HG03066 (cell line): ENCODE measurements at regions not wholly inside any gene's neighbourhood (a gene's known extent, or its start where the extent isn't known, plus 50 kb on each side); places are given as distances from the start of the nearest gene placed in this dataset.

ENCODE experiments used
- ATAC-seq: cut with Tn5 transposase; IDR thresholded peaks from one replicate; pipeline ENCODE4 v1.9.1; 2021; ENCODE audit warnings: low read depth; ENCODE audit not compliant: unreplicated experiment

GRCh38 chr9:109830545-109830944 lies 50.5 kb downstream of the PALM2AKAP2 start:
- ATAC-seq: no peak

GRCh38 chr9:109831998-109832658 lies 52.1 kb downstream of the PALM2AKAP2 start:
- ATAC-seq: no peak

- no peak for ATAC-seq
Measured at GRCh38 chr9:109834855-109835254, 54.9 kb downstream of the PALM2AKAP2 start.

GRCh38 chr9:109843641-109844040 lies 63.6 kb downstream of the PALM2AKAP2 start:
- ATAC-seq: no peak

- ATAC-seq: no peak
Measured at GRCh38 chr9:109845226-109845625, 65.2 kb downstream of the PALM2AKAP2 start.

GRCh38 chr9:109846776-109847175 lies 66.8 kb downstream of the PALM2AKAP2 start:
- no peak for ATAC-seq

- ATAC-seq: no peak
Measured at GRCh38 chr9:109852556-109852955, 72.6 kb downstream of the PALM2AKAP2 start.

- ATAC-seq: no peak
Measured at GRCh38 chr9:109855540-109855939, 75.5 kb downstream of the PALM2AKAP2 start.

GRCh38 chr9:109856785-109857184 lies 76.8 kb downstream of the PALM2AKAP2 start:
- ATAC-seq: no peak

- no peak for ATAC-seq
Measured at GRCh38 chr9:109857336-109857735, 77.3 kb downstream of the PALM2AKAP2 start.

GRCh38 chr9:109859447-109859846 lies 79.4 kb downstream of the PALM2AKAP2 start:
- ATAC-seq: no peak

- ATAC-seq: no peak
Measured at GRCh38 chr9:109860521-109860920, 80.5 kb downstream of the PALM2AKAP2 start.

GRCh38 chr9:109861499-109861898 lies 81.5 kb downstream of the PALM2AKAP2 start:
- no peak for ATAC-seq

GRCh38 chr9:109861918-109862317 lies 81.9 kb downstream of the PALM2AKAP2 start:
- no peak for ATAC-seq

GRCh38 chr9:109862452-109862851 lies 82.5 kb downstream of the PALM2AKAP2 start:
- no peak for ATAC-seq

- ATAC-seq: no peak
Measured at GRCh38 chr9:109863961-109864360, 84.0 kb downstream of the PALM2AKAP2 start.

GRCh38 chr9:109865521-109865920 lies 85.5 kb downstream of the PALM2AKAP2 start:
- no peak for ATAC-seq

GRCh38 chr9:109868207-109868606 lies 88.2 kb downstream of the PALM2AKAP2 start:
- no peak for ATAC-seq

GRCh38 chr9:109868722-109869121 lies 88.7 kb downstream of the PALM2AKAP2 start:
- ATAC-seq: no peak

- no peak for ATAC-seq
Measured at GRCh38 chr9:109870365-109870764, 90.4 kb downstream of the PALM2AKAP2 start.

GRCh38 chr9:109872901-109873300 lies 92.9 kb downstream of the PALM2AKAP2 start:
- ATAC-seq: no peak

GRCh38 chr9:109875495-109876129 lies 95.6 kb downstream of the PALM2AKAP2 start:
- no peak for ATAC-seq
